Stimulated activated CD4-positive, alpha-beta T cell treated with anti-CD3 and anti-CD28 coated beads, TNF-alpha, amount 100 ng/mL, for 1 hour (primary cell): ENCODE measurements at regions not wholly inside any gene's neighbourhood (a gene's known extent, or its start where the extent isn't known, plus 50 kb on each side); places are given as distances from the start of the nearest gene placed in this dataset.

ENCODE experiments used
- DNase-seq, 3 donors: peaks; one replicate each; pipeline ENCODE4 v3.0.0-alpha.2; 2020; ENCODE audit warnings: low read depth in 3 of 3, low spot score in 1 of 3

GRCh38 chr10:90179696-90180407 lies 478.5 kb downstream of the KIF20B start:
- no peak for DNase-seq

GRCh38 chr10:90180886-90181691 lies 479.7 kb downstream of the KIF20B start:
- DNase-seq: no peak

- no peak for DNase-seq
Observed at GRCh38 chr10:90192825-90193224, 491.4 kb downstream of the KIF20B start.

- DNase-seq: no peak
Observed at GRCh38 chr10:90193240-90193985, 492.0 kb downstream of the KIF20B start.

GRCh38 chr10:90195288-90195840 lies 494.0 kb downstream of the KIF20B start:
- no peak for DNase-seq

GRCh38 chr10:90197766-90198165 lies 496.4 kb downstream of the KIF20B start:
- DNase-seq: no peak

- DNase-seq: no peak
Observed at GRCh38 chr10:90199093-90199492, 497.7 kb downstream of the KIF20B start.

- no peak for DNase-seq
Observed at GRCh38 chr10:90199513-90199912, 498.1 kb downstream of the KIF20B start.

- DNase-seq: no peak
Observed at GRCh38 chr10:90204131-90204955, 503.0 kb downstream of the KIF20B start.

- DNase-seq: no peak
Observed at GRCh38 chr10:90204956-90205314, 503.5 kb downstream of the KIF20B start.

- no peak for DNase-seq
Observed at GRCh38 chr10:90205340-90205739, 503.9 kb downstream of the KIF20B start.

GRCh38 chr10:90213346-90213745 lies 512.0 kb downstream of the KIF20B start:
- no peak for DNase-seq

- no peak for DNase-seq
Observed at GRCh38 chr10:90218846-90219245, 517.5 kb downstream of the KIF20B start.

- no peak for DNase-seq
Observed at GRCh38 chr10:90222372-90222771, 521.0 kb downstream of the KIF20B start.

- no peak for DNase-seq
Observed at GRCh38 chr10:90222939-90223338, 521.5 kb downstream of the KIF20B start.

- DNase-seq: no peak
Observed at GRCh38 chr10:90224791-90225566, 523.6 kb downstream of the KIF20B start.

- DNase-seq: no peak
Observed at GRCh38 chr10:90226517-90226916, 525.1 kb downstream of the KIF20B start.

- DNase-seq: no peak
Observed at GRCh38 chr10:90227217-90227656, 525.8 kb downstream of the KIF20B start.

- DNase-seq: no peak
Observed at GRCh38 chr10:90227786-90228185, 526.4 kb downstream of the KIF20B start.

GRCh38 chr10:90229486-90229885 lies 528.1 kb downstream of the KIF20B start:
- no peak for DNase-seq
